ENCODE measurements at regions not wholly inside any gene's neighbourhood (a gene's known extent, or its start where the extent isn't known, plus 50 kb on each side); places are given as distances from the start of the nearest gene placed in this dataset.

- Mint-ChIP-seq H3K4me1 (no peaks in the 10 kb centered on the region), H3K9me3 (peaks cover 98% of the 10 kb centered on the region), H3K27ac (no peak overlapping the region), H3K4me3 (no peak overlapping the region), H3K27me3 (ENCODE audit: insufficient read depth, low read depth, poor library complexity) (peaks cover 5% of the 10 kb centered on the region), H3K36me3 (ENCODE audit: low read depth) (peaks cover 67% of the 10 kb centered on the region)
- Histone ChIP-seq H3F3A (replicated peaks; ENCODE audit: low read depth) (no peaks in the 10 kb centered on the region), H3K4me3 (no peak overlapping the region), H3K4me2 (no peak overlapping the region), H3K36me3 (ENCODE audit: insufficient read depth) (no peaks in the 10 kb centered on the region), H3K9me2 (ENCODE audit: insufficient read depth) (no peaks in the 10 kb centered on the region), H3K27ac (ENCODE audit: low read depth) (no peak overlapping the region), H4K20me1 (replicated peaks; ENCODE audit: insufficient read depth) (no peaks in the 10 kb centered on the region), H3K4me1 (ENCODE audit: insufficient read depth) (no peaks in the 10 kb centered on the region), H3K27me3 (ENCODE audit: insufficient read depth) (no peaks in the 10 kb centered on the region), H3K79me2 (replicated peaks; ENCODE audit: insufficient read depth) (no peaks in the 10 kb centered on the region), H2AFZ (no peak overlapping the region)
- no peak for ATAC-seq
- no peak for DNase-seq (ENCODE audit: low spot score)
- TF ChIP-seq CREB1 (CRISPR knock-in tag; IDR thresholded peaks at IDR 0.05; ENCODE audit: low read depth) = no peak
- no peak for TF ChIP-seq EZH2 (IDR thresholded peaks at IDR 0.05; ENCODE audit: low read depth, unreplicated experiment)
- TF ChIP-seq ETS1 (IDR thresholded peaks at IDR 0.05) = no peak
- TF ChIP-seq ZNF462 (CRISPR knock-in tag; IDR thresholded peaks at IDR 0.05) = no peak
- no peak for TF ChIP-seq CTCF (conservative IDR thresholded peaks at IDR 0.05; ENCODE audit: low read depth in 2 of 2)
- no peak for TF ChIP-seq EZH2phosphoT487 (IDR thresholded peaks at IDR 0.05; ENCODE audit: unreplicated experiment)
- TF ChIP-seq, protein P1, sequence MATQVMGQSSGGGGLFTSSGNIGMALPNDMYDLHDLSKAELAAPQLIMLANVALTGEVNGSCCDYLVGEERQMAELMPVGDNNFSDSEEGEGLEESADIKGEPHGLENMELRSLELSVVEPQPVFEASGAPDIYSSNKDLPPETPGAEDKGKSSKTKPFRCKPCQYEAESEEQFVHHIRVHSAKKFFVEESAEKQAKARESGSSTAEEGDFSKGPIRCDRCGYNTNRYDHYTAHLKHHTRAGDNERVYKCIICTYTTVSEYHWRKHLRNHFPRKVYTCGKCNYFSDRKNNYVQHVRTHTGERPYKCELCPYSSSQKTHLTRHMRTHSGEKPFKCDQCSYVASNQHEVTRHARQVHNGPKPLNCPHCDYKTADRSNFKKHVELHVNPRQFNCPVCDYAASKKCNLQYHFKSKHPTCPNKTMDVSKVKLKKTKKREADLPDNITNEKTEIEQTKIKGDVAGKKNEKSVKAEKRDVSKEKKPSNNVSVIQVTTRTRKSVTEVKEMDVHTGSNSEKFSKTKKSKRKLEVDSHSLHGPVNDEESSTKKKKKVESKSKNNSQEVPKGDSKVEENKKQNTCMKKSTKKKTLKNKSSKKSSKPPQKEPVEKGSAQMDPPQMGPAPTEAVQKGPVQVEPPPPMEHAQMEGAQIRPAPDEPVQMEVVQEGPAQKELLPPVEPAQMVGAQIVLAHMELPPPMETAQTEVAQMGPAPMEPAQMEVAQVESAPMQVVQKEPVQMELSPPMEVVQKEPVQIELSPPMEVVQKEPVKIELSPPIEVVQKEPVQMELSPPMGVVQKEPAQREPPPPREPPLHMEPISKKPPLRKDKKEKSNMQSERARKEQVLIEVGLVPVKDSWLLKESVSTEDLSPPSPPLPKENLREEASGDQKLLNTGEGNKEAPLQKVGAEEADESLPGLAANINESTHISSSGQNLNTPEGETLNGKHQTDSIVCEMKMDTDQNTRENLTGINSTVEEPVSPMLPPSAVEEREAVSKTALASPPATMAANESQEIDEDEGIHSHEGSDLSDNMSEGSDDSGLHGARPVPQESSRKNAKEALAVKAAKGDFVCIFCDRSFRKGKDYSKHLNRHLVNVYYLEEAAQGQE (IDR thresholded peaks at IDR 0.05; ENCODE audit: unreplicated experiment) = no peak
- TF ChIP-seq NANOG (IDR thresholded peaks at IDR 0.05; ENCODE audit: borderline replicate concordance) = no peak
- no peak for TF ChIP-seq JUNB (IDR thresholded peaks at IDR 0.05; ENCODE audit: unreplicated experiment)
- TF ChIP-seq STAT1 (IDR thresholded peaks at IDR 0.05; ENCODE audit: unreplicated experiment) = no peak
- no peak for TF ChIP-seq ZNF114 (CRISPR knock-in tag; IDR thresholded peaks at IDR 0.05)
- no peak for TF ChIP-seq ZNF331 (CRISPR knock-in tag; IDR thresholded peaks at IDR 0.05; ENCODE audit: low read depth)
- no peak for TF ChIP-seq POLR2AphosphoS5 (IDR thresholded peaks at IDR 0.05; ENCODE audit: low read depth)
Measured at GRCh38 chr22:47294222-47294532, 531.7 kb downstream of the TBC1D22A start.

Data from GM23338 (cell line).